ENCODE measurements at regions not wholly inside any gene's neighbourhood (a gene's known extent, or its start where the extent isn't known, plus 50 kb on each side); places are given as distances from the start of the nearest gene placed in this dataset.

DNA sequence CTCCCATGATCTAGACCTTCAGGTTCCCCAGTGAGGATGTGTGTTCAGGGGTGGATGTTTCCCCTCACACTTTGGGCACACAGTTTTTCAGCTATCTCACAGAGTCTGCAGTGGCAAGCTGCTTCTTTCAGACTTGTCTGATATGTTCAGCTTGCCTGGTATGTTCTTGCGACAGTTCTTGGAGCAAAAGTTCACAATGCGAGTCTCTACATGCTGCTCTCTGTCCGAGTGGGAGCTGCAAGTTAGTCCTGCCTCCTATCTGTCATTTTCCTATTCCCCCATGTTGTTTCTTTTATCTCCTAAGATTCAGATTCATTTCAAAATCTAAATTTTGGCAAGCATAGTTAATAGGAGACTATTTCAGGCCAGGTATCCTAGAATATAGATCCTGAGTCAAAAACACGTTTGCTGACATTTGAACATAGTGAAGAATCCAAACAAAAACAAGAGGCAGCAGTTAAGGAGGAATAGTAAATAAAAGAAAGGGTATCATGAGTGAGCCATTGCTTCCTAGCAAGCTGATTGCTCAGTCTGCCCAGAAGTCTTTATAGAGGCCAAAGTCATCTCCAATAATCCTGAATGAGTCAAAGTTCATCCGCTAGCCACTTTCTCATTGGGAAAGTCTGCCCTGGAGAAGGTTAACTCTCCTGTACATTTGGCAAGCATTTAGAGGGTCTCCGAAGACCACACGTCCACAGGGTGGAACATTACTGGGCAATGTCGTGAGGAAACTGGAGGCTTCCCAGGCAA, 140.2 kb upstream of the MOCS1 start:
- Histone ChIP-seq H3K4me1 (no peaks in the 10 kb centered on the region), H3K9me3 (no peaks in the 10 kb centered on the region), H3K27ac (no peak overlapping the region), H3K36me3 (no peaks in the 10 kb centered on the region), H3K27me3 (no peaks in the 10 kb centered on the region), H3K4me3 (replicated peaks in 1 of 3) (no peak overlapping the region)
- intact Hi-C loops (cut with DNase I), result no loop called here
- no peak for DNase-seq
- whole genome bisulfite sequencing, 2 donors, result 85 to 87% methylated on average over 8 of the region's 8 CpGs
- TF ChIP-seq POLR2A (IDR thresholded peaks at IDR 0.05), result no peak
- TF ChIP-seq, protein P1, sequence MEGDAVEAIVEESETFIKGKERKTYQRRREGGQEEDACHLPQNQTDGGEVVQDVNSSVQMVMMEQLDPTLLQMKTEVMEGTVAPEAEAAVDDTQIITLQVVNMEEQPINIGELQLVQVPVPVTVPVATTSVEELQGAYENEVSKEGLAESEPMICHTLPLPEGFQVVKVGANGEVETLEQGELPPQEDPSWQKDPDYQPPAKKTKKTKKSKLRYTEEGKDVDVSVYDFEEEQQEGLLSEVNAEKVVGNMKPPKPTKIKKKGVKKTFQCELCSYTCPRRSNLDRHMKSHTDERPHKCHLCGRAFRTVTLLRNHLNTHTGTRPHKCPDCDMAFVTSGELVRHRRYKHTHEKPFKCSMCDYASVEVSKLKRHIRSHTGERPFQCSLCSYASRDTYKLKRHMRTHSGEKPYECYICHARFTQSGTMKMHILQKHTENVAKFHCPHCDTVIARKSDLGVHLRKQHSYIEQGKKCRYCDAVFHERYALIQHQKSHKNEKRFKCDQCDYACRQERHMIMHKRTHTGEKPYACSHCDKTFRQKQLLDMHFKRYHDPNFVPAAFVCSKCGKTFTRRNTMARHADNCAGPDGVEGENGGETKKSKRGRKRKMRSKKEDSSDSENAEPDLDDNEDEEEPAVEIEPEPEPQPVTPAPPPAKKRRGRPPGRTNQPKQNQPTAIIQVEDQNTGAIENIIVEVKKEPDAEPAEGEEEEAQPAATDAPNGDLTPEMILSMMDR (IDR thresholded peaks at IDR 0.05), result no peak

DNA sequence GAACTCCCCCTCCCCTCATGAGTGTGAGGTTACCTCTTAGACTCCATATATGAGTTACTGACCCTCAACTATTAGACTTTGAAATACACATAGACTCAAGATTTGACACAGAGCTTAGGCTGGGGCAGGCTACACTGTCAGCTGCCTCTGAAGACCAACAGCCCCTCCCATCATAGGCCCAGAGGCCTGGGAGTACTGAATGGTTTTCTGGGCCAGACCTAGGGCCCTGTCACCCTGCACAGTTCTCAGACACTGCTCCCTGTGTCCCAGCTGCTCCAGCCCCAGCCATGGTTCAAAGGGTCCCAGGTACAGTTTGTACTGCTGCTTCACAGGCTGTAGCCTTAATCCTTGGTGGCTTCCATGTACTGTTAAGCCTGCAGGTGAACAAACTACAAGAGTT, 132.1 kb upstream of the MOCS1 start:
- H3K4me1 ChIP-seq, result no peaks in the 10 kb centered on the region
- no peaks in the 10 kb centered on the region for H3K36me3 ChIP-seq
- H3K27ac ChIP-seq, result no peak overlapping the region
- intact Hi-C loops (cut with DNase I), result no loop called here
- H3K27me3 ChIP-seq, result no peaks in the 10 kb centered on the region
- no peak for DNase-seq
- H3K9me3 ChIP-seq, result no peaks in the 10 kb centered on the region
- no peak for TF ChIP-seq POLR2A (IDR thresholded peaks at IDR 0.05)
- TF ChIP-seq, protein P1 (IDR thresholded peaks at IDR 0.05), result no peak
- no peak overlapping the region for H3K4me3 ChIP-seq (replicated peaks in 1 of 3)

DNA sequence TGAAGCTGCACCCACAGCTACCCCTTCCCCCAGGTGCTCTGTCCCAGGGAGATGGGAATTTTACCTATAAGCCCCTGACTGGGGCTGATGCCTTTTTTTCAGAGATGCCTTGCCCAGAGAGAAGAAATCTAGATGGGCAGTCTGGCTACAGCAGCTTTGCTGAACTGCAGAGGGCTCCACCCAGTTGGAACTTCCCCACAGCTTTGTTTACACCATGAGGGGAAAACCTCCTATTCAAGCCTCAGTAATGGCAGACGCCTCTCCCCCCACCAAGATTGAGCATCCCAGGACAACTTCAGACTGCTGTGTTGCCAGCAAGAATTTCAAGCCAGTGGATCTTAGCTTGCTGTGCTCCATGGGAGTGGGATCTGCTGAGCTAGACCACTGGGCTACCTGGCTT, 122.6 kb upstream of the MOCS1 start:
- H3K27me3 ChIP-seq, result no peaks in the 10 kb centered on the region
- H3K4me3 ChIP-seq (replicated peaks in 1 of 3), result no peak overlapping the region
- intact Hi-C loops (cut with DNase I), result no loop called here
- H3K9me3 ChIP-seq, result no peaks in the 10 kb centered on the region
- TF ChIP-seq POLR2A (IDR thresholded peaks at IDR 0.05), result no peak
- TF ChIP-seq, protein P1 (IDR thresholded peaks at IDR 0.05), result no peak
- no peaks in the 10 kb centered on the region for H3K4me1 ChIP-seq
- no peaks in the 10 kb centered on the region for H3K36me3 ChIP-seq
- no peak overlapping the region for H3K27ac ChIP-seq
- WGBS, 2 donors, result 67 to 100% methylated on average over 1 of the region's 1 CpG
- no peak for DNase-seq

DNA sequence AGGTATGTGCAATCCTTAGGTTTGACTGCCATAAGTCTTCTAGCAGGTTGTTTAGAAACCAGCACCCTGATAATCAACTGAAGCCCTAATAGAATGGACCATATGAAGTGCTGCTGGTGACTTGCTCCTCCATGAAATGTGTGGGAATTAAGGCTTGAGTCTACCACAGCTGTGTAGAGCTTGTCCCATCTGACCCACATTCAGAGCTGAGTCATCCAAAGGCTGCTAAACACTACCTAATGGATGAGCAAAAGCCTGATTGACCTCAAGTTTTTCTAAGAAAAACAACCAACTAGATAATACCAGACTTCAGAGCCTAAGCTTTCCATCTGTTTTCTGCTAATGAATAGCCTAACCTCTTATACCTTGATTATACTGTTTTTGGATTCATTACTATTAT, 120.3 kb upstream of the MOCS1 start:
- no peak for DNase-seq
- H3K36me3 ChIP-seq, result no peaks in the 10 kb centered on the region
- H3K27ac ChIP-seq, result no peak overlapping the region
- no peaks in the 10 kb centered on the region for H3K4me1 ChIP-seq
- TF ChIP-seq, protein P1 (IDR thresholded peaks at IDR 0.05), result no peak
- no peak for TF ChIP-seq POLR2A (IDR thresholded peaks at IDR 0.05)
- no peak overlapping the region for H3K4me3 ChIP-seq (replicated peaks in 1 of 3)
- intact Hi-C loops (cut with DNase I), result no loop called here
- H3K9me3 ChIP-seq, result no peaks in the 10 kb centered on the region
- H3K27me3 ChIP-seq, result no peaks in the 10 kb centered on the region

DNA sequence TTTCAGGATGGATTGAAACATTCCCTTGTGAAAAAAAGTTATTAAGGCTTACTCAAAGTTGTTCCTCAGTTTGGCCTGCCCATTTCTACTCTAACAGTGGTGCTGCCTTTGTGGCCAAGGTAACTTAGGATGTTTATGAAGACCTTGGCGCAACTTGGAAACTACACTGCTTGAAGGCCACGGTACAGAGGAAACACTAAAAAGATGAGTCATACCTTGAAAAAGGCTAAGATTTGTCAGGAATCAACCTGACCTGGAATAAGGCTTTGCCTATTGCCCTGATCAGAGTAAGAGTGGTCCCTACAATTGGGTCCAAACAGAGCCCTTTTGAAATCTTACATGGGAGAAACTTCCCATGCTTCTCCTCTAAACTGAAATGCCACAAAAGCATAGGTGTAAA, 119.9 kb upstream of the MOCS1 start:
- no peak overlapping the region for H3K27ac ChIP-seq
- 80 to 91% methylated on average over 2 of the region's 2 CpGs for WGBS, 2 donors
- intact Hi-C loops (cut with DNase I), result no loop called here
- H3K4me1 ChIP-seq, result no peaks in the 10 kb centered on the region
- no peaks in the 10 kb centered on the region for H3K27me3 ChIP-seq
- H3K9me3 ChIP-seq, result no peaks in the 10 kb centered on the region
- H3K36me3 ChIP-seq, result no peaks in the 10 kb centered on the region
- TF ChIP-seq, protein P1 (IDR thresholded peaks at IDR 0.05), result no peak
- no peak for TF ChIP-seq POLR2A (IDR thresholded peaks at IDR 0.05)
- H3K4me3 ChIP-seq (replicated peaks in 1 of 3), result no peak overlapping the region
- DNase-seq, result no peak
